Activated CD8-positive, alpha-beta memory T cell treated with anti-CD3 and anti-CD28 coated beads, Interleukin-2, amount 50 U/mL, for 1 hour (primary cell): ENCODE measurements at regions not wholly inside any gene's neighbourhood (a gene's known extent, or its start where the extent isn't known, plus 50 kb on each side); places are given as distances from the start of the nearest gene placed in this dataset.
"Not testable (repeated sequence)": the region's sequence is repeated elsewhere in the genome, so short reads cannot be mapped to it uniquely, and the experiment has no call there.

Experiments used
- DNase-seq: peaks from one replicate; pipeline ENCODE4 v3.0.0-alpha.2; 2020; ENCODE audit errors: extremely low read depth

DNA sequence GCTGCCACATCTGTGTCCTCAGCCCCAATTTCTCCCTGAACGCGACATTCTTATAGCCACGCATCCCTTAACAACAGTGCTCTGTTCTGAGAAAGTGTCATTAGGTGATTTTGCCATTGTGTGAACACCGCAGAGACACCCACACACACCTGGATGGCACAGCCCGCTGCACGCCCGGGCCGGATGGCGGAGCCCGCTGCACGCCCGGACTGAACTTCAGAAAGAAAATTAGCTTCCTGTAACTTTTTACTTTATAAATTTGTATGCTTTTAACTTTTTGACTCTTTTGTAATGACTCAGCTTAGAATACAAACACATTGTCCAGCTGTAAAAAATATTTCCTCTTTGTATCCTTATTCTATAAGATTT, 567.0 kb upstream of the B3GAT1 start:
- not testable (repeated sequence) for DNase-seq

DNA sequence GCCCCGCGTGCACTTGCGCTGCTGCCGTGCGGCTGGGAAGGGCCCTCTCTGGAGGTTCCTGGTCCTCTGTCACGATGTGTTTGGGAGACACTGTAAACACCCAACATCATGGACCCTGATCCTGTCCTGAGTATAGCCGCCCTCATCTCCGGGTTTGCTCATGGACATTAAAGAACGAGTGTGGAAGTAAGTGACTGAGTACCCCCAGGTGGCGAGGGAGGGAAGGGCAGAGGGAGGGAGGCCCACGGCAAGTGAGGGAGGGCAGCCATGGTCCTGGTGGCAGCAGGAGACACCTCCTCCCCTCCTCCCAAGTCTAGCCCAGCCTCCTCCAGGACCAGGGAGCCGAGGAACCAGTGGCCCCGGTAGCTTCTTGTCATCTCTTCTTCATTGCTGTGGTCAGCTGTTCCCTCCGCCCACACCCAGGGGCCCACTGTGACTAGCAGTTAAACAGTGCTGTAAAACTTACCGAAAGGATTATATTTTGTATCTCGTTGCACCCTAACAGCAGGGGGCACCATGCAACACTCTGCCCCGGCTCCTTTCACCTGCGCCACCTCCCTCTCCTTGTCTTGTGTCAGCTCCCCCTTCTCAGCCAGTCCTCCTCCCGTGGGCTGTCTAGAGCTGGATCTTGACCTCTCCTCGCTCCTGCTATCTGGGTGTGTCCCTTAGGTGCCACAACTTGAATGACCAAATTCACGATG, 566.5 kb upstream of the B3GAT1 start:
- DNase-seq, result no peak

DNA sequence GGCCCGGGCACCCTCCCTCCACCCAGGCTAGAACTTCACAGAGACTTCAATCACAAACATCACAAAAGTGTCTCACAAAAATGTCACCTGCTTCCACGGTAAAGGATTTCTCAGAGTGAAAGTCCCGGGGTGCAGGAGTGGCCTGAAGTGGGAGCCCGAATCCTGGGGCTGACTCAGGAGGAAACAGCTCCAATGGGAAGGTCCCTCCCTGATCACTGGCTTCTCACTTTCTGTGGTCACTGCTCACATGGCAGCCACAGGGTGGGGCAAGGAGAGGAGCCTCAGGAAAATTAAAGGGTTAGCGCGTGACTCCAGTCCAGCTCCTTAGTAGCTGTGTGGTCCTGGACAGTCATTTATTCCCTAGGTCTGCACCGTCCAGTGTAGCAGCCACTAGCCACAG, 564.5 kb upstream of the B3GAT1 start:
- DNase-seq, result no peak

DNA sequence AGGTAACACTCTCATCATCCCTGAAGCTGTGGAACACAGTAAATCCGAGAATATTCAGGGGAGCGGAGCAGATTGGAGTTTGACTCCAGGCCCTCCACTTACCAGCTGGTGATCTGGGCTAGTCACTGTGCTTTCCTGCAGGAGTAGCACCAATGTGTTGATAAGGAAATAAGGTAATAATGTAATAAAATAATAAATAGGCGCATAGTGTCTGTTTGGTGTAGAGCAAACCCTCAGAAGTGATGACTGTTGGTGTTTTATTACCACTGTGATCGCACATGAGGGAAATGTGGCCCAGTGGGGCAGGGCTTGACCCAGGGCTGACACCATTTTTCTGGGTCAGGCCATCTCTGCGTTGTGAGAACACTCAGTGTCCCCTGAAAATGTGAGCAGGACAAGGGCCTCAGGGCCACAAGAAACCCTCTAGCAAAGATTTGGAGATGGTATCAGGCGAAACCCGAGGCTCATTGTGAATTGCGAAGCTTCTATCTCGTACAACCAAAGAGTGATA, 563.9 kb upstream of the B3GAT1 start:
- DNase-seq, result no peak

DNA sequence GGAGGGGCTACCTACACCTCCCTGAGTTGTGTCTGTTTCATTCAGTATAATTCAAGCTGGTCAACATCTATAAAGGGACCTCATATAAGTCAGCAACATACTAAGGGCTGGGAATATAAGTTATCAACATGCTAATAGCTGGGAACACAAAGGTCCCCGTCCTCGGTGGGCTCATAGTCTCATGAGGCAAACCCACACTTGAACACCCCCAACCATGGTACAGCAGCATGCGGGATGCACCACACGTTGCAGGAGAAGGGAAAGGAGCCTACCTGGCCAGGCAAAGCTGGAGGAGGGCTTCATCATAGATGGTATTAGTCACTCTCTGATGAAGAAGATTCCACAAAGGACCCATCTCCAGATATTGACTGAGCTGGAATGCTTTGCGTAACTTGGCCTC, 561.8 kb upstream of the B3GAT1 start:
- DNase-seq, result no peak

DNA sequence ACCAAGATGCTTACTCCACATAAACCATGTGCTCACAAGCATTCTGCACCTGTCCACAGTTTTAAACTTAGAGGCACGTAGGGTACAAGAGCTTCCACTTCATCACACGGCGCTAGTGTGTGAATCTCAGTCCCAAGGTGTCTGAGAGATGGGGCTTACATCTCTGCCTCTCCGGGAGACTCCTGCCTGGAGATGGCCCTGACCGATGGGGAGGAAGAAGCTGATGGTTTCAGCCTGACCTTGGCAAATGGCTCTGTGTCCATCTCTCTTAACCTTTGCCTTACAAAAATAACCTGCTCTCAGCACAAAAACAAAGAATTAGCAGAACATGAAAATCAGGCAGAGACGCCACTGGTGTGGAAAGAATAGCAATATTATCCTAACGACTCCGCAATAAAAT, 559.3 kb upstream of the B3GAT1 start:
- DNase-seq, result no peak

DNA sequence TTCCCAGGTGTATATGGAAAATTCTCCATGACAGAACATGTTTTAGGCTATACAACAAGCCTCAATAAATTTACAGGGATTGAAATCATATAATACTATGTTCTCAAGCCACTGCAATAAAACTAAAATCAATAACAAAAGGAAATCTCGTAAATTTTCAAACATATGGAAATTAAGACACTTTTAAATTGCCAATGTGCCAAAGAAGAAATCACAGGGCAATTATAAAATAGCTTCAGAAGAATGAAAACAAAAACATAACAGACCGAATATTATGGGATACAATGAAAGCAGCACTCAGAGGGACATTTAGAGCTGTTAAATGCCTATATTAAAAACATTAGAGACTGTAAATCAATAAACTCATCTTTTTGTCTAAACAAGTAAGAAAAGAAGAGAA, 555.7 kb upstream of the B3GAT1 start:
- DNase-seq, result no peak

DNA sequence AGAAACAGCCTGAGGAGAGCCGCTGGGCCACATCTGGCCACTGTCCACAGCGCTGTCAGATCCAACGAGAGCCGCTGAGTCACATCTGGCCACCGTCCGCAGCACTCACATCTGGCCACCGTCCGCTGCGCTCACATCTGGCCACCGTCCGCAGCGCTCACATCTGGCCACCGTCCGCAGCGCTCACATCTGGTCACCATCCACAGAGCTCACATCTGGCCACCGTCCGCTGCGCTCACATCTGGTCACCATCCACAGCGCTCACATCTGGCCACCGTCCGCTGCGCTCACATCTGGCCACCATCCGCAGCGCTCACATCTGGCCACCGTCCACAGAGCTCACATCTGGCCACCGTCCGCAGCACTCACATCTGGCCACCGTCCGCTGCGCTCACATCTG, 549.3 kb upstream of the B3GAT1 start:
- not testable (repeated sequence) for DNase-seq

DNA sequence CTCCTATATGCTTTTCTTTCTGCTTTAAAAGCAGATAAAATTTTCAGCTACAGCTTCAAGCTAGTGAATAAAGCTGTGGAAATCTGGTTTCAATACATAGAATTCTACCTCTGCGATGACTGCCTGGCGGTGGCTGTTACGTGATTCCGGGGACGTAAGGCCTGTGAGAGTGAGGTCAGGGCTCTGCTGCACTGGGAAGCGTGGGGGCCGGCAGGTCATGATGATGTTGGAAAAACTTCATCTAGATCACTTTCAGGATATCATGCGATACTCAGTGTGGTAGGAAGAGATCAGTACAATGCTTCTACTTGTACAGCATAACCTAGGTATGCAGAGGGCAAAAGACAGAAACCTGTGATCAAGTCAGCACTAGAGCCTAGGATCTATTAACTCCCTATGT, 546.8 kb upstream of the B3GAT1 start:
- DNase-seq, result no peak

DNA sequence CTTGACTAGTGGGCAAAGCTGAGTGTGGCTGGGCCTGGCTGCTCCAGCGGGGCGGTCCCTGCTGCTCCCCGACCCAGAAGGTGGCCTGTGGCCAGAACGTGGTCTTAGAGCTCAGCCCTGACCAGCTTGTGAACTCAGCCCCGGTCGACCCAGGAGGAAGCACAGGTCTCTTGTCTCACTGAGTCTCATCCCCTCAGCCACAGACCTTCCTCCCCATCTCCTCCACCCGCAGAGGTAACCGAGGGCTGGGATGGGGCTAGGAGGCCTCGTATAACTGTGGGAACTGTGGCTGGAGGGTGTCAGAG, 546.2 kb upstream of the B3GAT1 start:
- no peak for DNase-seq

DNA sequence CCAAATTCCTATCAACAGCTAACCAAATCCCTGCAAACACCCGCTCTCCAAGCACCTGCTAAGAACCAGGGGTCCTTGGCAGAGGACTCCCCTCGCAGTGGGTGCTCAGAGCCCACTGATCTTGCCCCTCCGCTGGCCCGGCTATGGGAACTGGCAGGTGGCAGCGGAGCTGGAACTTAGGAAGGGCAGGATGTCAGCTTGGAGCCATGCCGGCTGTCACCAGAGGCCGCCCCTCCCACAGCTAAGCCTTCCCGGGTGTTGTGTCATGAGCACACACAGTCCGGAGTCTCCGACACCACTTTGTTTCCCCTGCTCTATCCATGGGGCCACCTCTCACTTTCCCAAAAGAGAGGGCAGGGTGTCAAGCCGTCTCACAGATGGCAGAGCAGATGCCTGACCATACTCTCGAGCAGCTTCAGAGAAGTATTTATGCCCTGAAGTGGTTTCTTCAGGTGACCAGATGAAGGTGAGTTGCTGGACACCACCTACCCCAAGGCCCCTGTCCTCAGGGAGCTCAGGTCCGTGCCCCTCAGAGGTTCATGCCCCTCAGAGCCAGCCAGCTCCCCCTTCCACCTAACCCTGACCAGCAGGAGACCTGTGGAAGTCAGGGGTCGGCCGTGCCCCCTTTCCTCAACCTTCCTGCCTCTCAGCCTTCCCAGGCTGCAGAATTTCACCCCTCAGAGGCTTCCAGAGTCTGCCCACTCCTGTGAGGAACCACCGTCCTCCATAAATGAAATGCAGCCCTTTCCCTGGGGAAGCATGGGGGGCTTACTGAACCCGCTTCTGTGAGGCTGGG, 545.7 kb upstream of the B3GAT1 start:
- DNase-seq, result no peak

DNA sequence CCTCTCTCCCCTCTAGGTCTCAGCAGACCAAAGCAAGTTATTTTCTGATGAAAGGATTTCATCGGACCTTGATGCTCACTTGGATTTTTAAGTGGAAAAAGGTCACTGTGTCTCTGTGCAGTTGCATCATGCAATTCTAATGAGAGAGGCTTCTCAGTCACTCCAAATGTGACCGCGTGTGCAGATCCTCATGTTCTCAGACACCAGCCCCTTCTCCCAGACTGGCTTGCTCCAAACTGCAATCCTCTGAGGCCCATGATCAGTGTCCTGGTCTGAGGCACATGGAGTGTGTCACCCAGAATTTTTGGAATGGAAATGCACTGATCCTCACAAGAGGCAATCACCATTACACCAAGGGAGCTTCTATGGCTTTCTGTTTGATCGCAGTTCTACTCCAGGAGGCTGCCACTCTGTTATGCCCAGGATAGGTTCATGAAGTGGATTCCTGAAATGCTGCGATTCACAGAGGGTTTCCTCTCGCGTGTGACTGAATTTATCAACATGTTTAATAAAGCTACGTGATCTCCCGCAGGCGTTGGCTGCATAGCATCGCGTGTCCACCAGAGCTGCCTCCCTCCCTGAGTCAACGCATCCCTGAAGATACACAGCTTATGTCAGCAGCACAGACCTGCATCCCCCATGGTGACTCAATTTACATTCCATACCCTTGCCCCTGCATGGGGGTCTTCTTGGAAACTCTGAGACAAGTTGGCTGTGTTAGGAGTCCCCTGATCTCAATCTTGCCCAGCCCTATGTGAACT, 544.6 kb upstream of the B3GAT1 start:
- DNase-seq, result no peak

DNA sequence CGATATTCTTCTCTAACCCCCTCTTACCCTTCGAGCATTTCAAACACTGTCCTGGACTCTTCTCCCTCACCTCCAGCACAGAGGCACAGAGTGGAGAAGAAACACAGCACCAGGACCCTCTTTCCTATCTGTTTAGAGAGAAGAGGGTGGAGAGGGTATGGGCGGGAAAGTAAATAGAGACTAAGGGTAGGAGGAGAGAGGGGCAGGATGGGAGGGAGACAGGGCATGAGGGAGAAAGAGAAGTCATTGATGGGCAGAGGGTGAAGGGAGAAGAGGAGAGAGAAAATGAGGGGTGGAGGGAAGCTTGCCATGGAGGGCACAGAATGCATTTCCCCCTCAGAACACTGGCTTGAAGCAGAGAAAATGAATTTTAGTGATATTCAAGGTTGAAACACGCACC, 543.9 kb upstream of the B3GAT1 start:
- not testable (repeated sequence) for DNase-seq

DNA sequence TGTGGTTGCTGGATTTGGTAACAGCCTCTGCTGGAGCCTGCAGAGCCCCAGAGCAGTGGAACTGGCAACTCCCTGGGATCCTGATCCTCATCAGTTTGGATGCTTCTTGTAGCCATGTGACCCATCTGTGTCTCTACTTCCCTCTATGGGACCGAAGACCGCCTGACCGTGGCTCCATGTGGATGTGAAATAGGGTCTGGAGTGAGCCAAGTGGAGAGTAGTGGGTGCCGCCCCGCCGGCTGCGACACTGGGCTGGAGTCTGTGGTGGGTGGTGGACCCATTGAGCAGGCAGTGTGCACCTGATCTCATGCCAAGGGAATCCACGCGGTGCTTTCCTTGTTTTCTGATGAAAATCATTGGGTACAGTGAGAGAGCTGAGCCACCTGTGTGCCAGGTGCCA, 543.2 kb upstream of the B3GAT1 start:
- DNase-seq, result no peak

DNA sequence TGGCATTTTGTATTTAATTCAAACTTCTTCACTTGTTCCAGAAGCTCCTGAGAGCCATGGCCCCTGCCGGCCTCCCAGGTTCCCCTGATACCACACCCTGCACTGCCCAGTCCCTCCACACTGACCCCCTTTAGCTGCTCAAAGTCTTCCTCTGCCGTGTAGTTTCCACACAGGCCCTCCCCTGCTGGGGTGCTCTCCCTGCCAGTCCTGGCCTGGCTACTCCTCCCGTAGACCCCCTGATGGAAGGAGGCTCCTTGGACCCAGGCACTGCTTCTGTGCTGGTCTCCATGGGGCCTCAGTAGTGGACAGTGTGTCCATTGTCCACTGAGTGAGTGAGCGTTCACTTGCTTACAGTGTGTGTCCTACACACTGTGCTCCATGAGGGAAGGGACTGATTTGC, 542.4 kb upstream of the B3GAT1 start:
- not testable (repeated sequence) for DNase-seq

DNA sequence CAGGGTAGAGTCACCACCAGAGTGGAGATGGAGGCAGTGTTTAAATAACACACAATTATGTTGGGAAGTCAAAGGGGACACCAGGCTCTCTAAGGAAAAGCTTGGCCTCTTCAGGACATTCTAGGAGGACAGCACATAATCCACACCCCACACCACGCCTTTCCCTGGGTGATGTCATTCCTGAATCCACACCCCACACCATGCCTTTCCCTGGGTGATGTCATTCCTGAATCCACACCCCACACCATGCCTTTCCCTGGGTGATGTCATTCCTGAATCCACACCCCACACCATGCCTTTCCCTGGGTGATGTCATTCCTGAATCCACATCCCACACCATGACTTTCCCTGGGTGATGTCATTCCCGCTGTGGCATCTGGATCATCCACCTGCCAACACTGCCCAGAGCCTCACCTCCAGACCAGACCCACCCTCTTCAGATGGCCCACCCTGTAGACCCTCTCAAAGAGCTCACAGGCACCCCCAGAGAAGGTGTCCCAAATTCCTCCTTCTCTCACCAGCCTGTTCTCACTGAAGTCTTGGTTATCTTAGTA, 541.5 kb upstream of the B3GAT1 start:
- DNase-seq, result not testable (repeated sequence)

DNA sequence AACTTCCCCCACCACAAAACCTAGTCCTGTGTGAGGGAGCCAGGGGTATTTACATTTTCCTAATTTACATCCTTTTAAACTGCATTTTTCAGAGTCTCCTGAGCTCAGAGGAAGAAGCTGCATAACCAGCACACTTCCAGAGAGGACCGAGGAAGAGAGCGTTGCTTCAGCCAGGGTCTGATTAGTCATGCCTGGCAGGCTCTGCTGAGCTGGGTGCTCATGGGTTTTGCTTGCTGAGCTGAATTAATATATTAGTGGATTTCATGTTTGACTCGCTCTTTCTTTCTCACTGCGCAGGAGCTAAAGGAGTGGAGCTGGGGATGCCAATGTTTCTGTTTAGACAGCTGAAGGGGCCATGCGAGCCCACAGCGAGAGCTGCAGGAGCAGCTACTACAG, 539.3 kb upstream of the B3GAT1 start:
- no peak for DNase-seq

DNA sequence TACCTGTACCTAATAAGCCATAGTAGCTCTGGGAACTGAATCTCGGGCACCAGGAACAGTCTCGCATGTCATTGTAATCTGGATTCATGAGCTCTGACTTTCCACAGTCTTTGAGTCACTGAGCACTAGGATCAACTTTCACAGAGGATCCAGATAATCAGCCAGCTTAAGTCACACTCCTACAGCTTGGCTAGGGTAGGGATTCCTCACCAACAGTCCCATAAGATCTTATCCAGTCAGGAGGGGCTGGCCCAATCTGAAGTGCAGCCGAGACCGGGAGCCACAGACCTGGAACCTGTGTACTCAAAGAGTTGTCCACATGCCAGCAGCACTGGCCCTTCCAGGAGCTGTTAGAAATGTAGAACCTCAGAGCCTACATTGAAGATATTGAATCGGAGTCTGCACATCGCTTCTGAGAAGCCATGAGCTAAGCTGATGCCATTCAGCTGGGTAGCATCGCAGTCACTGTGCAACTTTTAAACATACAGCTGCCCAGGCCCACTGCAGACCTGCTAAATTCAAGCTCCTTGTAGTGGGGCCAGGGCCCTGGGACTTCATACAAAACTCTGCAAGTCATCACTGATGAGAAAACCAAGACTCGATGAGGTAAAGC, 538.8 kb upstream of the B3GAT1 start:
- no peak for DNase-seq

DNA sequence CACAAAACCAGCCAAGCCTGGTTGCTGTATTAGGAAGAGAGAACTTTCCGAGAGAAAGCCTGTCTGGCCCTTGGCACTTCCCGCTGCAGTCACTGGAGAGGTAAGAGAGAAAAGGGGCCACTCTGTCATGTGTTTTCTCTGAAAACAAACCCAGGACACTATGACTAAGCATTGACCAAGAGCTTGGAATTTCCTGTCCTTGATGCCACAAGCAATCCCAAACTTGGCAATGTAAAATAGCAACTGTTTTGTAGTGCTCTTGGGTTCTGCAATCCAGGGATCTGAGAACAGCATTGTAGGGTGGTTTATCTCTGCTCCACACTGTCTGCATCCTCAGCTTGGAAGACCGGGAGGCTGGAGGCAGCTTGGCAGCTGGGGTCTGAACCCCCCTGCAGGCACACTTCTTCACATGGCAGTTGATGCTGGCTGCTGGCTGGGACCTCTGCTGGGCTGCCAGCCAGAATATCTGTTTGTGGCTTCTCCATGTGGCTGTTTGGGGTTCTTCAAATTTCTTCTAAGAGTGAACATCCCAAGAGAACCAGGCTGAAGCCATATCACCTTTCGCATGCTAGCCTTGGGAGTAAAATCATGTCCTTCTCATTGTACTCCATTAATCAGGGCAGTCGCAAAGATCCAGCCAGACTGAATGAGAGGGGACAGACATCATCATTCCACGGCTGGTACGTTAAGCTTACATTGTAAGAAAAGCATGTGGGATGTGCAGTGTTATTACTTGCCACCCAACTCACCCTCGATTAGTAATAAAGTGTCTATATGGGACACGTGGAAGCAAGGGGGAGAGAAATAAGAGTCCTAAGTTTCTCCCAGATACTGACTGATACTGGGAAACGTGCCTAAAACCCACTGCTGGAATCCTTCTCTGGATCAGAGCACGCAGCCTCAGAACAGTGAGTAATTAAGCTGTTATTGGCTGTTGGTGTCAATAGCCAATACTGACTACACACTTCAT, 537.4 kb upstream of the B3GAT1 start:
- no peak for DNase-seq

DNA sequence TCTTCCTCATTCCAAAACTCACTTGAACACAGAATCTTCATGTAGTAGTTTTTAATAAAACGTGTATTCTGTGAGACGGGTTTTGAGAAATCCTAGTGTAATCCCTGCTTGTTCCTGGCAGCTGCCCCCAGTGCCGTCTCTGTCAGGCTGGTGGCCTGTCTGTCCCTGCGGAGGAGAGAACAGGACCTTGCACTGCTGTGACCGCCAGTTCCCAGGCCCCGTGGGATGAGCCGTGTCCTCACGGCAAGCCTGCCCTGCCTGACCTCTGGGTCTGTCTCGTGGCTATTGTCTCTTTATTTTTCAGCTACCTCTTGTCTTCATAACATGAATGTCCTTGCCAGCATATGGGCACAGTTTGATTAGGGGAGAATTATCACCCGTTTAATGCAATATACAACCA, 535.5 kb upstream of the B3GAT1 start:
- no peak for DNase-seq

DNA sequence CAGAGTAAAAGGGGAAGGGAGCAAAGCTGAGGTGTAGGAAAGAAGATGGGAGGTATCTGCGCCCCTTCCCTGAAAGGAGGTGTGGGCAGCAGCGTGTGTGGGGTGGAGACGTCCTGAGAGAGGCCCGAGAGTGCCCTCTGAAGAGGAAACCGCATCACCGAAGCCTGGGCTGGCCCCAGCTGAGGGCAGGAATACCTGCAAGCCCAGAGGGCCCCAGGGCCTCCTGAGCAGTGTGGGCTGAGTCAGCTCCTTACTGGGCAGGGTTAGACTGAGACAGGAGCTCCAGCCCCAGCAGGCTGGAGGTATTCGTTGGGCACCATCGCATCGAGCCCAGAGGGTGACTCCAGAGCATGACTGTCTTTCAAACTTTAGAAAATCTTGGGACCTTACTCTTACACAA, 534.0 kb upstream of the B3GAT1 start:
- DNase-seq, result no peak
